ENCODE measurements at regions not wholly inside any gene's neighbourhood (a gene's known extent, or its start where the extent isn't known, plus 50 kb on each side); places are given as distances from the start of the nearest gene placed in this dataset.

DNA sequence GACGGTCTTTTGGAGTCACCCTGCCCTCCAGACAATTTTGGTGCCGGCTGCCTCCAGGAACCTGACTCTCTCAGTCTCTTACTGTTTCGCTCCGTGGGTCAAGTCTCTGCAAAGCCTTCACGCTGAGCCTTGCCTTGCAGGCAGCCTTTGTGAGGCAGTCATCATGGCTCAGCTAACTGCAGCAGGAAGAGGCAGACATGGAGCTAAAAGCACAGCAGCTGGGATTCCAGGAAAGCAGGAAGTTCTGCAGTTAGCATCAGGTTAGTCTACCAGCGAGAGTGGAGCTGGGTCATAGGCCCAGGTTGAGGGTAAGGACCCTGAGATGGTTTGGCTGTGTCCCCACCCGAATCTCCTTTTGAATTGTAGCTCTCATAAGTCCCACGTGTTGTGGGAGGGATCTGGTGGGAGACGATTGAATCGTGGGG lies 305.4 kb downstream of the PCNX1 start (continued):
- TF ChIP-seq GABPA (IDR thresholded peaks at IDR 0.05 in 1 of 2, conservative IDR thresholded peaks at IDR 0.05 in 1 of 2): no peak
- TF ChIP-seq HNF4A (conservative IDR thresholded peaks at IDR 0.05): no peak
- no peak for TF ChIP-seq HNF4G (IDR thresholded peaks at IDR 0.05)
- TF ChIP-seq CTCF (IDR thresholded peaks at IDR 0.05; ENCODE audit: low read depth, low read length, missing input control): no peak

- TF ChIP-seq TAF1 (conservative IDR thresholded peaks at IDR 0.05): no peak
- no peak for TF ChIP-seq HNF4A (conservative IDR thresholded peaks at IDR 0.05)
- TF ChIP-seq RXRA (IDR thresholded peaks at IDR 0.05): no peak
- no peak for TF ChIP-seq RAD21 (IDR thresholded peaks at IDR 0.05)
- TF ChIP-seq YY1 (IDR thresholded peaks at IDR 0.05): no peak
- TF ChIP-seq SP1 (IDR thresholded peaks at IDR 0.05): no peak
- TF ChIP-seq MAX (IDR thresholded peaks at IDR 0.05): no peak
- TF ChIP-seq ZBTB33 (IDR thresholded peaks at IDR 0.05): no peak
- no peak for TF ChIP-seq JUND (IDR thresholded peaks at IDR 0.05)
- no peak for TF ChIP-seq FOXA1 (IDR thresholded peaks at IDR 0.05)
- no peak for TF ChIP-seq FOXA2 (IDR thresholded peaks at IDR 0.05)
- no peak for TF ChIP-seq CTCF (IDR thresholded peaks at IDR 0.05; ENCODE audit: low read depth, low read length, missing input control)
- TF ChIP-seq NR2F2 (IDR thresholded peaks at IDR 0.05): no peak
- no peak for TF ChIP-seq HNF4G (IDR thresholded peaks at IDR 0.05)
- no peak for TF ChIP-seq EGR1 (IDR thresholded peaks at IDR 0.05; ENCODE audit: low read depth in 2 of 2)
- no peak for TF ChIP-seq GABPA (IDR thresholded peaks at IDR 0.05 in 1 of 2, conservative IDR thresholded peaks at IDR 0.05 in 1 of 2)
- TF ChIP-seq REST (IDR thresholded peaks at IDR 0.05): no peak
- TF ChIP-seq ATF3 (IDR thresholded peaks at IDR 0.05): no peak
- Histone ChIP-seq H3K4me1 (ENCODE audit: control insufficient read depth in 4 of 4, insufficient read depth in 4 of 4, low read length in 3 of 4) (no peaks in the 10 kb centered on the region), H3K9ac (ENCODE audit: low read depth in 1 of 2, low read length in 2 of 2) (no peak overlapping the region), H3K27ac (ENCODE audit: low read depth in 1 of 2, low read length in 2 of 2) (no peak overlapping the region), H3K9me3 (ENCODE audit: control insufficient read depth in 4 of 4, low read length in 3 of 4) (no peaks in the 10 kb centered on the region), H3K36me3 (ENCODE audit: control insufficient read depth in 4 of 4, insufficient read depth in 3 of 4, low read depth in 1 of 4, low read length in 3 of 4) (no peaks in the 10 kb centered on the region), H3K4me3 (ENCODE audit: low read depth in 1 of 3, low read length in 3 of 3) (no peak overlapping the region), H3K27me3 (ENCODE audit: control insufficient read depth in 4 of 4, insufficient read depth in 4 of 4, low read length in 3 of 4) (no peaks in the 10 kb centered on the region)
- 89% methylated on average over 2 of the region's 2 CpGs for WGBS
- no peak for DNase-seq (ENCODE audit: low spot score)
These were observed 307.0 kb downstream of the PCNX1 start for GRCh38 chr14:71214241-71214640.
